Mesothelial cell of epicardium (in vitro differentiated cells): ENCODE measurements at regions not wholly inside any gene's neighbourhood (a gene's known extent, or its start where the extent isn't known, plus 50 kb on each side); places are given as distances from the start of the nearest gene placed in this dataset.
"Not testable (repeated sequence)": the region's sequence is repeated elsewhere in the genome, so short reads cannot be mapped to it uniquely, and the experiment has no call there.

Source experiments
- DNase-seq, 2 experiments: peaks; one replicate each; pipeline ENCODE4 v3.0.0; 2021; ENCODE audit warnings: low spot score in 2 of 2; ENCODE audit not compliant: unreplicated experiment in 2 of 2
- H3K27ac Mint-ChIP-seq: 2 replicates; pipeline ENCODE4 v1.8.0; 2021; ENCODE audit warnings: mixed read lengths
- H3K27me3 Mint-ChIP-seq: 2 replicates; pipeline ENCODE4 v1.8.0; 2021; ENCODE audit warnings: low read depth, mixed read lengths
- H3K36me3 Mint-ChIP-seq: 2 replicates; pipeline ENCODE4 v1.8.0; 2021; ENCODE audit warnings: mixed read lengths
- H3K4me1 Mint-ChIP-seq: 2 replicates; pipeline ENCODE4 v1.8.0; 2021; ENCODE audit warnings: mixed read lengths
- H3K4me3 Mint-ChIP-seq: 2 replicates; pipeline ENCODE4 v1.8.0; 2021; ENCODE audit warnings: mild to moderate bottlenecking, moderate library complexity, mixed read lengths
- H3K9me3 Mint-ChIP-seq: 2 replicates; pipeline ENCODE4 v1.8.0; 2021; ENCODE audit warnings: mixed read lengths
- CTCF ChIP-seq: fragments of 200-600 bp; sonication (generic); IDR thresholded peaks from one replicate; pipeline ENCODE4 v1.5.0; 2021; ENCODE audit warnings: antibody characterized with exemption; ENCODE audit not compliant: unreplicated experiment

- Mint-ChIP-seq H3K4me3 (no peak overlapping the region), H3K27me3 (peaks cover 1% of the 10 kb centered on the region), H3K9me3 (peaks cover 15% of the 10 kb centered on the region), H3K36me3 (no peaks in the 10 kb centered on the region), H3K4me1 (no peaks in the 10 kb centered on the region), H3K27ac (no peak overlapping the region)
- no peak for TF ChIP-seq CTCF
- DNase-seq, result no peak
Measured at GRCh38 chr20:48503166-48503815, 324.5 kb downstream of the PREX1 start.

DNA sequence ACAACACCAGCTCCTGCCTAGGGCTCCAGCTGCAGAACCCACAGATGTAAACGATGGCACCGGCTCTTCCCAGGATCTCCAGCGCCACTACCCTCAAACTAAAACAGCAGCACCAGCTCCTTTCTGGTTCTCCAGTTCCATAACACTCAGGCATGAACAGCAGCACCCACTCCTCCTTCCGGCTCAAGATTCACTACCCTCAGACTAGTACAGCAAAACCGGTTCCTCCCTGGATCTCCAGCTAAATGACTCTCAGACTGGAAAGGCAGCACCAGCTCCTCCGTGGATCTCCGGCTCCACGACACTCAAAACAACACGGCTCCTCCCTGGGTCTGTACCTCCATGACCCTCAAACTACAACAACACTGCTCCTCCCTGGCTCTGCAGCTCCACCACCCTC, 325.0 kb downstream of the PREX1 start:
- Mint-ChIP-seq H3K4me1 (no peaks in the 10 kb centered on the region), H3K36me3 (no peaks in the 10 kb centered on the region), H3K4me3 (no peak overlapping the region), H3K27ac (no peak overlapping the region), H3K9me3 (peaks cover 15% of the 10 kb centered on the region), H3K27me3 (peaks cover 1% of the 10 kb centered on the region)
- TF ChIP-seq CTCF, result no peak
- DNase-seq, result no peak

- H3K36me3 Mint-ChIP-seq, result no peaks in the 10 kb centered on the region
Measured at GRCh38 chr20:48502016-48502415, 325.8 kb downstream of the PREX1 start.

GRCh38 chr20:48500900-48501299, 326.9 kb downstream of the PREX1 start:
- DNase-seq, H3K4me1 Mint-ChIP-seq, H3K27ac Mint-ChIP-seq, H3K4me3 Mint-ChIP-seq, H3K36me3 Mint-ChIP-seq, H3K9me3 Mint-ChIP-seq, H3K27me3 Mint-ChIP-seq: not testable (repeated sequence)

More at GRCh38 chr20:48502016-48502415, 325.8 kb downstream of the PREX1 start:
- DNase-seq, result no peak
- Mint-ChIP-seq H3K27me3 (peaks cover 1% of the 10 kb centered on the region), H3K4me1 (no peaks in the 10 kb centered on the region), H3K27ac (no peak overlapping the region), H3K4me3 (no peak overlapping the region), H3K9me3 (peaks cover 14% of the 10 kb centered on the region)
- no peak for TF ChIP-seq CTCF

DNA sequence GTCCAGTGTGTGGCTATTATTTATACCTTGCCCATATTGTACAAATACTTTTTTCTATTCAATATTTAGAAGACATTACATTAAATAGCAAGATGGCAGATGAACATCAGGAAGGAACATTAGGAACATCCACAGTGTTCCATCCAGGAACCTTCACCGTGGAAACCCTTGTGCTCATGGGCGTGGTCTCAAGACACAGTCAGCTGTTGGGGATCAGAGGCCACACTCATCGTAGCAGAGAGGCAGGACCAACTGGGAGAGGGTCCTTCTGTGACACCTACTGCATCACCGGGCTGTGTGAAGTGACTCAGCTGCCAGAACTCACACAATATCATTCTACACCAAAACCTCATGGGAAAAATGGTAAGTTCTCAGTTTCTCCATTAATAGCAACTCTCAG, 328.9 kb downstream of the PREX1 start:
- H3K9me3 Mint-ChIP-seq, H3K4me3 Mint-ChIP-seq, H3K36me3 Mint-ChIP-seq, H3K27me3 Mint-ChIP-seq, H3K4me1 Mint-ChIP-seq, DNase-seq, H3K27ac Mint-ChIP-seq: not testable (repeated sequence)

DNA sequence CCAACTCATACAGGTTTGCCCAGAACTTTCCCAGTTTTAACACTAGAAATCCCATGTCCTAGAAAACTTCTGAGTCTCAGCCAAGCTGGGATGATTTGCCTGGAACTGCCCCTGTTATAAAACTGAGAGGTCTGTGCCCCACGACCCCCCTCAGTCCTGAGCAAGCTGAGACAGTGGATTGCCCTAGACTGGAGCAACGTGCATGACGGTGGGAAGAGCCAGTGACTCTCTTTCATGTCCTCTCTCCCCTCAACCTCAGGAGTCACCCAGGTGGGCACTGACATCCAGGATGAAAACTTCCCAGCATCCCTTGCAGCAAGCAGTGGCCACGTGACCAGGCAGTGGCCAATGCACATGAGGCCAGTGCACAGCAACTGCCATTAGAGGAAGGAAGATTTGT, 329.7 kb downstream of the PREX1 start:
- not testable (repeated sequence) for DNase-seq, H3K36me3 Mint-ChIP-seq, H3K27ac Mint-ChIP-seq, H3K4me3 Mint-ChIP-seq, H3K4me1 Mint-ChIP-seq, H3K9me3 Mint-ChIP-seq, H3K27me3 Mint-ChIP-seq

- Mint-ChIP-seq H3K4me3 (no peak overlapping the region), H3K27me3 (no peaks in the 10 kb centered on the region), H3K27ac (no peak overlapping the region), H3K36me3 (no peaks in the 10 kb centered on the region), H3K9me3 (no peaks in the 10 kb centered on the region), H3K4me1 (no peaks in the 10 kb centered on the region)
- DNase-seq, result no peak
- no peak for TF ChIP-seq CTCF
Measured at GRCh38 chr20:48493966-48494365, 333.8 kb downstream of the PREX1 start.

- not testable (repeated sequence) for H3K4me1 Mint-ChIP-seq, H3K9me3 Mint-ChIP-seq, H3K36me3 Mint-ChIP-seq, H3K4me3 Mint-ChIP-seq, H3K27me3 Mint-ChIP-seq, H3K27ac Mint-ChIP-seq, DNase-seq
Measured at GRCh38 chr20:48493331-48493730, 334.5 kb downstream of the PREX1 start.
